ENCODE measurements at regions not wholly inside any gene's neighbourhood (a gene's known extent, or its start where the extent isn't known, plus 50 kb on each side); places are given as distances from the start of the nearest gene placed in this dataset.
"Not testable (repeated sequence)": the region's sequence is repeated elsewhere in the genome, so short reads cannot be mapped to it uniquely, and the experiment has no call there.

- Histone ChIP-seq H3K9me3 (ENCODE audit: control insufficient read depth, low read depth, low read length) (no peaks in the 10 kb centered on the region), H3K27ac (ENCODE audit: control insufficient read depth, insufficient read depth, low read length) (no peak overlapping the region), H3K4me3 (ENCODE audit: control insufficient read depth in 2 of 3, extremely low read depth in 1 of 3, insufficient read depth in 2 of 3, low read depth in 1 of 3, low read length in 3 of 3) (no peak overlapping the region), H3K4me2 (ENCODE audit: control insufficient read depth, extremely low read depth, insufficient read depth, low read depth, low read length) (no peak overlapping the region), H3K9me1 (ENCODE audit: control insufficient read depth, extremely low read depth, insufficient read depth, low read length) (no peaks in the 10 kb centered on the region), H2AFZ (ENCODE audit: control insufficient read depth, low read length) (no peak overlapping the region), H3K36me3 (ENCODE audit: control insufficient read depth in 2 of 2, extremely low read depth in 1 of 2, insufficient read depth in 2 of 2, low read length in 2 of 2) (no peaks in the 10 kb centered on the region), H4K20me1 (ENCODE audit: control insufficient read depth, extremely low read depth, insufficient read depth, low read length) (no peaks in the 10 kb centered on the region), H3K79me2 (ENCODE audit: control insufficient read depth, insufficient read depth, low read length) (no peaks in the 10 kb centered on the region), H3K4me1 (ENCODE audit: control insufficient read depth, extremely low read depth, insufficient read depth, low read length) (no peaks in the 10 kb centered on the region), H3K27me3 (ENCODE audit: control insufficient read depth, extremely low read depth, insufficient read depth, low read length) (no peaks in the 10 kb centered on the region), H3K9ac (ENCODE audit: control insufficient read depth, extremely low read depth, insufficient read depth, low read length) (no peak overlapping the region)
- FAIRE-seq (no peak), DNase-seq (ENCODE audit: low read depth, low spot score) (no peak)
- no peak for TF ChIP-seq EZH2 (IDR thresholded peaks at IDR 0.05; ENCODE audit: low read length)
- no peak for TF ChIP-seq CTCF (optimal IDR thresholded peaks at IDR 0.05 in 1 of 3, IDR thresholded peaks at IDR 0.05 in 1 of 3, conservative IDR thresholded peaks at IDR 0.05 in 1 of 3; ENCODE audit: extremely low read depth in 1 of 3, insufficient read depth in 2 of 3, low read length in 3 of 3)
- dilution Hi-C loops (cut with MboI; ENCODE audit: extremely low pct_ligation_motif_present, low sequenced_read_pairs) = no loop called here
These were observed 872.9 kb downstream of the TMTC2 start for GRCh38 chr12:83559650-83560049.

- H3K4me2 ChIP-seq (ENCODE audit: control insufficient read depth, extremely low read depth, insufficient read depth, low read depth, low read length); H3K79me2 ChIP-seq (ENCODE audit: control insufficient read depth, insufficient read depth, low read length); H4K20me1 ChIP-seq (ENCODE audit: control insufficient read depth, extremely low read depth, insufficient read depth, low read length); H2AFZ ChIP-seq (ENCODE audit: control insufficient read depth, low read length); dilution Hi-C loops (cut with MboI; ENCODE audit: extremely low pct_ligation_motif_present, low sequenced_read_pairs); H3K27me3 ChIP-seq (ENCODE audit: control insufficient read depth, extremely low read depth, insufficient read depth, low read length); H3K36me3 ChIP-seq (ENCODE audit: control insufficient read depth in 2 of 2, extremely low read depth in 1 of 2, insufficient read depth in 2 of 2, low read length in 2 of 2); H3K9ac ChIP-seq (ENCODE audit: control insufficient read depth, extremely low read depth, insufficient read depth, low read length); H3K27ac ChIP-seq (ENCODE audit: control insufficient read depth, insufficient read depth, low read length); FAIRE-seq; DNase-seq (ENCODE audit: low read depth, low spot score); H3K9me1 ChIP-seq (ENCODE audit: control insufficient read depth, extremely low read depth, insufficient read depth, low read length); H3K4me3 ChIP-seq (ENCODE audit: control insufficient read depth in 2 of 3, extremely low read depth in 1 of 3, insufficient read depth in 2 of 3, low read depth in 1 of 3, low read length in 3 of 3); H3K4me1 ChIP-seq (ENCODE audit: control insufficient read depth, extremely low read depth, insufficient read depth, low read length); H3K9me3 ChIP-seq (ENCODE audit: control insufficient read depth, low read depth, low read length): not testable (repeated sequence)
These were observed 869.3 kb downstream of the TMTC2 start for GRCh38 chr12:83556040-83556439.

GRCh38 chr12:83541446-83541845, 854.7 kb downstream of the TMTC2 start:
- dilution Hi-C loops (cut with MboI; ENCODE audit: extremely low pct_ligation_motif_present, low sequenced_read_pairs) = no loop called here
- no peak overlapping the region for H3K9ac ChIP-seq (ENCODE audit: control insufficient read depth, extremely low read depth, insufficient read depth, low read length)
- no peak overlapping the region for H3K4me3 ChIP-seq (ENCODE audit: control insufficient read depth in 2 of 3, extremely low read depth in 1 of 3, insufficient read depth in 2 of 3, low read depth in 1 of 3, low read length in 3 of 3)
- no peaks in the 10 kb centered on the region for H4K20me1 ChIP-seq (ENCODE audit: control insufficient read depth, extremely low read depth, insufficient read depth, low read length)
- no peaks in the 10 kb centered on the region for H3K4me1 ChIP-seq (ENCODE audit: control insufficient read depth, extremely low read depth, insufficient read depth, low read length)
- no peak overlapping the region for H3K4me2 ChIP-seq (ENCODE audit: control insufficient read depth, extremely low read depth, insufficient read depth, low read depth, low read length)
- no peak for TF ChIP-seq EZH2 (IDR thresholded peaks at IDR 0.05; ENCODE audit: low read length)
- TF ChIP-seq CTCF (optimal IDR thresholded peaks at IDR 0.05 in 1 of 3, IDR thresholded peaks at IDR 0.05 in 1 of 3, conservative IDR thresholded peaks at IDR 0.05 in 1 of 3; ENCODE audit: extremely low read depth in 1 of 3, insufficient read depth in 2 of 3, low read length in 3 of 3) = no peak
- no peak for FAIRE-seq
- no peak overlapping the region for H2AFZ ChIP-seq (ENCODE audit: control insufficient read depth, low read length)
- no peaks in the 10 kb centered on the region for H3K36me3 ChIP-seq (ENCODE audit: control insufficient read depth in 2 of 2, extremely low read depth in 1 of 2, insufficient read depth in 2 of 2, low read length in 2 of 2)
- no peaks in the 10 kb centered on the region for H3K9me3 ChIP-seq (ENCODE audit: control insufficient read depth, low read depth, low read length)
- no peaks in the 10 kb centered on the region for H3K27me3 ChIP-seq (ENCODE audit: control insufficient read depth, extremely low read depth, insufficient read depth, low read length)
- no peaks in the 10 kb centered on the region for H3K9me1 ChIP-seq (ENCODE audit: control insufficient read depth, extremely low read depth, insufficient read depth, low read length)
- H3K27ac ChIP-seq (ENCODE audit: control insufficient read depth, insufficient read depth, low read length) = no peak overlapping the region
- H3K79me2 ChIP-seq (ENCODE audit: control insufficient read depth, insufficient read depth, low read length) = no peaks in the 10 kb centered on the region
- DNase-seq (ENCODE audit: low read depth, low spot score) = no peak

Data from keratinocyte (primary cell).